ENCODE measurements at regions not wholly inside any gene's neighbourhood (a gene's known extent, or its start where the extent isn't known, plus 50 kb on each side); places are given as distances from the start of the nearest gene placed in this dataset.

- Histone ChIP-seq H3K4me3 (ENCODE audit: low read length) (no peak overlapping the region), H3K9me3 (ENCODE audit: insufficient read depth, low read length) (peaks cover 16% of the 10 kb centered on the region), H3K27me3 (ENCODE audit: low read depth, low read length) (peaks cover 17% of the 10 kb centered on the region), H3K9ac (ENCODE audit: low read length) (no peak overlapping the region), H3K36me3 (replicated peaks; ENCODE audit: low read depth, low read length) (no peaks in the 10 kb centered on the region), H3K4me1 (ENCODE audit: low read length) (no peaks in the 10 kb centered on the region), H3K4me2 (ENCODE audit: low read length) (no peak overlapping the region), H3K27ac (ENCODE audit: low read length) (no peak overlapping the region), H3K79me2 (ENCODE audit: low read length) (no peaks in the 10 kb centered on the region), H2AFZ (ENCODE audit: low read depth, low read length) (no peak overlapping the region), H4K20me1 (ENCODE audit: insufficient read depth, low read length) (no peaks in the 10 kb centered on the region)
- TF ChIP-seq EZH2phosphoT487 (IDR thresholded peaks at IDR 0.05; ENCODE audit: low read depth) (no peak), CTCF (IDR thresholded peaks at IDR 0.05; ENCODE audit: low read depth, low read length) (no peak)
Measured at GRCh38 chr14:51789596-51789995, 70.8 kb upstream of the GNG2 start.

GRCh38 chr14:51792809-51793208, 67.6 kb upstream of the GNG2 start:
- TF ChIP-seq CTCF (IDR thresholded peaks at IDR 0.05; ENCODE audit: low read depth, low read length) = no peak
- no peak for TF ChIP-seq EZH2phosphoT487 (IDR thresholded peaks at IDR 0.05; ENCODE audit: low read depth)
- no peak overlapping the region for H2AFZ ChIP-seq (ENCODE audit: low read depth, low read length)

GRCh38 chr14:51805541-51805940, 54.9 kb upstream of the GNG2 start:
- Histone ChIP-seq H3K36me3 (replicated peaks; ENCODE audit: low read depth, low read length) (no peaks in the 10 kb centered on the region), H4K20me1 (ENCODE audit: insufficient read depth, low read length) (no peaks in the 10 kb centered on the region), H3K4me1 (ENCODE audit: low read length) (no peaks in the 10 kb centered on the region), H3K4me2 (ENCODE audit: low read length) (no peak overlapping the region), H3K79me2 (ENCODE audit: low read length) (no peaks in the 10 kb centered on the region), H3K9ac (ENCODE audit: low read length) (no peak overlapping the region), H3K27me3 (ENCODE audit: low read depth, low read length) (no peaks in the 10 kb centered on the region), H3K9me3 (ENCODE audit: insufficient read depth, low read length) (no peaks in the 10 kb centered on the region), H3K4me3 (ENCODE audit: low read length) (no peak overlapping the region), H2AFZ (ENCODE audit: low read depth, low read length) (no peak overlapping the region), H3K27ac (ENCODE audit: low read length) (no peak overlapping the region)
- TF ChIP-seq CTCF (IDR thresholded peaks at IDR 0.05; ENCODE audit: low read depth, low read length) (peak; percentile 36), EZH2phosphoT487 (IDR thresholded peaks at IDR 0.05; ENCODE audit: low read depth) (no peak)

More at GRCh38 chr14:51792809-51793208, 67.6 kb upstream of the GNG2 start:
- H3K27ac ChIP-seq (ENCODE audit: low read length) = no peak overlapping the region
- no peaks in the 10 kb centered on the region for H3K9me3 ChIP-seq (ENCODE audit: insufficient read depth, low read length)
- H3K36me3 ChIP-seq (replicated peaks; ENCODE audit: low read depth, low read length) = no peaks in the 10 kb centered on the region
- no peak overlapping the region for H3K4me3 ChIP-seq (ENCODE audit: low read length)
- H3K9ac ChIP-seq (ENCODE audit: low read length) = no peak overlapping the region
- no peak overlapping the region for H3K4me2 ChIP-seq (ENCODE audit: low read length)
- H3K79me2 ChIP-seq (ENCODE audit: low read length) = no peaks in the 10 kb centered on the region
- no peaks in the 10 kb centered on the region for H4K20me1 ChIP-seq (ENCODE audit: insufficient read depth, low read length)
- H3K27me3 ChIP-seq (ENCODE audit: low read depth, low read length) = peaks cover 7% of the 10 kb centered on the region; the same call in 1 of the 2 replicates
- H3K4me1 ChIP-seq (ENCODE audit: low read length) = no peaks in the 10 kb centered on the region

GRCh38 chr14:51806026-51807023, 54.1 kb upstream of the GNG2 start:
- Histone ChIP-seq H3K27me3 (ENCODE audit: low read depth, low read length) (no peaks in the 10 kb centered on the region), H3K4me3 (ENCODE audit: low read length) (no peak overlapping the region), H2AFZ (ENCODE audit: low read depth, low read length) (no peak overlapping the region), H3K27ac (ENCODE audit: low read length) (no peak overlapping the region), H3K4me1 (ENCODE audit: low read length) (no peaks in the 10 kb centered on the region), H3K36me3 (replicated peaks; ENCODE audit: low read depth, low read length) (no peaks in the 10 kb centered on the region), H3K79me2 (ENCODE audit: low read length) (no peaks in the 10 kb centered on the region), H3K4me2 (ENCODE audit: low read length) (no peak overlapping the region), H3K9ac (ENCODE audit: low read length) (no peak overlapping the region), H4K20me1 (ENCODE audit: insufficient read depth, low read length) (no peaks in the 10 kb centered on the region), H3K9me3 (ENCODE audit: insufficient read depth, low read length) (no peaks in the 10 kb centered on the region)
- TF ChIP-seq CTCF (IDR thresholded peaks at IDR 0.05; ENCODE audit: low read depth, low read length) = no peak
- TF ChIP-seq EZH2phosphoT487 (IDR thresholded peaks at IDR 0.05; ENCODE audit: low read depth) = no peak
